NB4 (cell line): ENCODE measurements at regions not wholly inside any gene's neighbourhood (a gene's known extent, or its start where the extent isn't known, plus 50 kb on each side); places are given as distances from the start of the nearest gene placed in this dataset.

Source experiments
- CTCF ChIP-seq: IDR thresholded peaks from one replicate; pipeline ENCODE4 v1.5.1; 2012; ENCODE audit warnings: low read depth, low read length
- MYC ChIP-seq: IDR thresholded peaks from 2 replicates; pipeline ENCODE4 v1.6.1; 2011; ENCODE audit warnings: low read depth, low read length
- POLR2A ChIP-seq: IDR thresholded peaks from 2 replicates; pipeline ENCODE4 v1.6.1; 2011; ENCODE audit warnings: mild to moderate bottlenecking; ENCODE audit not compliant: insufficient read length; ENCODE audit errors: extremely low read depth

DNA sequence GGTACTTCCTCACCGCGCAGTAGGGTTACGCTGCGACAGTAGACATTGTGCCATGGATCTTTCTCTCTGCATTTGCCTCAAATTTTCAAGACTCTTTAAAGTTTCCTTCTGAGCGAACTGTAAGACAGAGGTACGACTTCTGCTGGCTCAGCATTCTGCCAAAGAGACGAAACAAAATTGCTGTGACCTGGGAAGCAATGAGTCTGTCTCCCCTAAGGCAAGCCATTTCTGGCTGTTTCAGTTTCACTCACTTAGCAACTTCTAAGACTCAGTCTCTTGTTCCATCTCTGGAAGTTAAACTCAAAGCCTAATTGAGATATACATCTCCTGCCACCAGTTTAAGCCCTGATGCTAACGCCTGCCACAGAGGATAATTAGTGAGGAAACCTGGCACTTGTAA is 510.9 kb upstream of the DAB1 start:
- no peak for TF ChIP-seq CTCF
- TF ChIP-seq POLR2A = no peak
- TF ChIP-seq MYC = no peak
